Stomach (tissue), 8 donors: ENCODE measurements at regions not wholly inside any gene's neighbourhood (a gene's known extent, or its start where the extent isn't known, plus 50 kb on each side); places are given as distances from the start of the nearest gene placed in this dataset.

Experiments
- DNase-seq, 2 donors: peaks; one replicate each; pipeline versions ENCODE4 v3.0.0 to v3.0.0-alpha.2; 2013 to 2019
- H3K27ac ChIP-seq, 5 donors: fragments of 200-600 bp in 4 of 5; sonication (generic) in 4 of 5; one replicate each; pipeline ENCODE4 v1.5.1; 2013 to 2019; ENCODE audit warnings: mild to moderate bottlenecking in 1 of 5, moderate library complexity in 1 of 5
- H3K27me3 ChIP-seq, 3 donors: fragments of 200-600 bp; sonication (generic); one replicate each; pipeline ENCODE4 v1.5.1; 2017 to 2019; ENCODE audit warnings: mixed run types in 1 of 3
- H3K36me3 ChIP-seq, 4 donors: fragments of 200-600 bp; sonication (generic); 1 replicate in 3 of 4; 2 replicates in 1 of 4; pipeline ENCODE4 v1.5.1; 2016 to 2019
- H3K4me1 ChIP-seq, 4 donors: fragments of 200-600 bp; sonication (generic); one replicate each; pipeline ENCODE4 v1.5.1; 2016 to 2019
- H3K4me3 ChIP-seq, 4 donors: fragments of 200-600 bp; sonication (generic) in 3 of 4; one replicate each; pipeline ENCODE4 v1.5.1; 2016 to 2019; ENCODE audit warnings: mild to moderate bottlenecking in 1 of 4
- H3K9me3 ChIP-seq, 4 donors: fragments of 200-600 bp; sonication (generic); one replicate each; pipeline ENCODE4 v1.5.1; 2016 to 2019
- CTCF ChIP-seq, 7 experiments: fragments of 450-650 bp in 4 of 7; fragments of 200-600 bp in 3 of 7; sonication (generic) in 3 of 7; IDR thresholded peaks; one replicate each; pipeline ENCODE4 v1.5.1; 2016 to 2019; ENCODE audit warnings: antibody characterized with exemption in 7 of 7, control low read depth in 2 of 7, mild to moderate bottlenecking in 1 of 7
- EP300 ChIP-seq: sonication (generic); formaldehyde crosslinking; IDR thresholded peaks from one replicate; pipeline ENCODE4 v1.6.1; 2017; ENCODE audit warnings: antibody characterized with exemption
- POLR2A ChIP-seq, 4 donors: fragments of 450-650 bp; IDR thresholded peaks; one replicate each; pipeline ENCODE4 v1.6.1; 2016; ENCODE audit warnings: antibody characterized with exemption in 4 of 4, control low read depth in 2 of 4, mild to moderate bottlenecking in 1 of 4, moderate library complexity in 1 of 4
- POLR2AphosphoS5 ChIP-seq, 3 donors: sonication (generic); formaldehyde crosslinking; IDR thresholded peaks; one replicate each; pipeline ENCODE4 v1.6.1; 2016; ENCODE audit warnings: antibody characterized with exemption in 3 of 3
- WGBS, 5 donors: extraction: QIAGEN DNeasy Blood & Tissue Kit in 3 of 5; methylation state at CpG; one replicate each; pipeline versions ENCODE4 v1.1.5 to v1.1.7; 2013 to 2018; 5-methylcytosine and 5-hydroxymethylcytosine counted together
- intact Hi-C: fragments of 100-400 bp; cut with DNase I; formaldehyde crosslinking; loops from one replicate; pipeline ENCODE4 v1.15.1; 2023; ENCODE audit warnings: low total_unique reads
- donor health status: healthy with polysubstance abuse.
- donor health status: Bipolar disorder and iron deficiency.
- donor health status: healthy.

- Histone ChIP-seq H3K27me3 (peaks cover 17 to 88% (median 47%) of the 10 kb centered on the region in 3 donors), H3K4me3 (no peak overlapping the region), H3K9me3 (peaks cover 0 to 8% (median 0%) of the 10 kb centered on the region in 4 donors), H3K4me1 (peaks cover 10 to 23% (median 21%) of the 10 kb centered on the region in 4 donors), H3K27ac (no peak overlapping the region), H3K36me3 (no peaks in the 10 kb centered on the region)
- peak in 1 of 2 donors; percentile 26 for DNase-seq
- TF ChIP-seq POLR2A (IDR thresholded peaks at IDR 0.05), result no peak
- no peak for TF ChIP-seq CTCF (IDR thresholded peaks at IDR 0.05)
- TF ChIP-seq POLR2AphosphoS5 (IDR thresholded peaks at IDR 0.05), result no peak
- TF ChIP-seq EP300, result no peak
- WGBS, 5 donors, result 13 to 21% (median 16%) methylated on average over 7 of the region's 7 CpGs
- intact Hi-C loops, result loop anchor here (10.0 kb wide), 1 partner anchor 174 kb away; no protein-coding TSS in a partner anchor
Measured at GRCh38 chr1:90840352-90840751, 123.2 kb upstream of the BARHL2 start.

- peaks cover 17 to 33% (median 27%) of the 10 kb centered on the region in 4 donors for H3K4me1 ChIP-seq
- H3K36me3 ChIP-seq, result no peaks in the 10 kb centered on the region
- no peak for DNase-seq
- peaks cover 20 to 89% (median 57%) of the 10 kb centered on the region in 3 donors for H3K27me3 ChIP-seq
- intact Hi-C loops, result no loop called here
- H3K4me3 ChIP-seq, result peak overlapping the region in 1 of 4 donors; percentile 6
- no peak overlapping the region for H3K27ac ChIP-seq
- H3K9me3 ChIP-seq, result peaks cover 0 to 8% (median 0%) of the 10 kb centered on the region in 4 donors
- 22 to 42% (median 32%) methylated on average over 5 of the region's 5 CpGs for WGBS, 5 donors
- no peak for TF ChIP-seq POLR2AphosphoS5 (IDR thresholded peaks at IDR 0.05)
- TF ChIP-seq CTCF (IDR thresholded peaks at IDR 0.05), result no peak
- TF ChIP-seq EP300, result no peak
- no peak for TF ChIP-seq POLR2A (IDR thresholded peaks at IDR 0.05)
Measured at GRCh38 chr1:90839323-90839722, 122.2 kb upstream of the BARHL2 start.

- intact Hi-C loops, result no loop called here
- peaks cover 20 to 92% (median 63%) of the 10 kb centered on the region in 3 donors for H3K27me3 ChIP-seq
Measured at GRCh38 chr1:90838720-90839119, 121.6 kb upstream of the BARHL2 start.

GRCh38 chr1:90837420-90837819, 120.3 kb upstream of the BARHL2 start:
- Histone ChIP-seq H3K4me3 (no peak overlapping the region), H3K27me3 (peaks cover 20 to 100% (median 74%) of the 10 kb centered on the region in 3 donors), H3K36me3 (no peaks in the 10 kb centered on the region), H3K27ac (no peak overlapping the region), H3K9me3 (peaks cover 0 to 8% (median 0%) of the 10 kb centered on the region in 4 donors), H3K4me1 (peaks cover 17 to 33% (median 27%) of the 10 kb centered on the region in 4 donors)
- no peak for DNase-seq
- intact Hi-C loops, result no loop called here
- TF ChIP-seq POLR2AphosphoS5 (IDR thresholded peaks at IDR 0.05) (no peak), POLR2A (IDR thresholded peaks at IDR 0.05) (no peak), EP300 (no peak), CTCF (IDR thresholded peaks at IDR 0.05) (no peak)
- WGBS, 5 donors, result 34 to 67% (median 42%) methylated on average over 7 of the region's 7 CpGs

More at GRCh38 chr1:90838720-90839119, 121.6 kb upstream of the BARHL2 start:
- Histone ChIP-seq H3K36me3 (no peaks in the 10 kb centered on the region), H3K27ac (no peak overlapping the region), H3K4me3 (no peak overlapping the region), H3K9me3 (peaks cover 0 to 8% (median 0%) of the 10 kb centered on the region in 4 donors), H3K4me1 (peaks cover 17 to 33% (median 27%) of the 10 kb centered on the region in 4 donors)
- TF ChIP-seq CTCF (IDR thresholded peaks at IDR 0.05) (no peak), EP300 (no peak), POLR2AphosphoS5 (IDR thresholded peaks at IDR 0.05) (no peak), POLR2A (IDR thresholded peaks at IDR 0.05) (no peak)
- DNase-seq, result no peak
